HepG2 (cell line): ENCODE measurements at regions not wholly inside any gene's neighbourhood (a gene's known extent, or its start where the extent isn't known, plus 50 kb on each side); places are given as distances from the start of the nearest gene placed in this dataset.

Experiments
- NR2C2 ChIP-seq: sonication (generic); formaldehyde crosslinking; IDR thresholded peaks from 2 replicates; pipeline ENCODE4 v1.4.0; 2020; ENCODE audit warnings: missing genetic modification reagents, mild to moderate bottlenecking, moderate library complexity, borderline replicate concordance
- ZNF263 ChIP-seq: sonication (generic); formaldehyde crosslinking; IDR thresholded peaks from 2 replicates; pipeline ENCODE4 v1.4.0; 2020; ENCODE audit warnings: missing genetic modification reagents
- TF ChIP-seq, protein P1 (sequence below): sonication (generic); formaldehyde crosslinking; IDR thresholded peaks from 2 replicates; pipeline ENCODE4 v1.4.0; 2020; ENCODE audit warnings: missing genetic modification reagents, borderline replicate concordance

DNA sequence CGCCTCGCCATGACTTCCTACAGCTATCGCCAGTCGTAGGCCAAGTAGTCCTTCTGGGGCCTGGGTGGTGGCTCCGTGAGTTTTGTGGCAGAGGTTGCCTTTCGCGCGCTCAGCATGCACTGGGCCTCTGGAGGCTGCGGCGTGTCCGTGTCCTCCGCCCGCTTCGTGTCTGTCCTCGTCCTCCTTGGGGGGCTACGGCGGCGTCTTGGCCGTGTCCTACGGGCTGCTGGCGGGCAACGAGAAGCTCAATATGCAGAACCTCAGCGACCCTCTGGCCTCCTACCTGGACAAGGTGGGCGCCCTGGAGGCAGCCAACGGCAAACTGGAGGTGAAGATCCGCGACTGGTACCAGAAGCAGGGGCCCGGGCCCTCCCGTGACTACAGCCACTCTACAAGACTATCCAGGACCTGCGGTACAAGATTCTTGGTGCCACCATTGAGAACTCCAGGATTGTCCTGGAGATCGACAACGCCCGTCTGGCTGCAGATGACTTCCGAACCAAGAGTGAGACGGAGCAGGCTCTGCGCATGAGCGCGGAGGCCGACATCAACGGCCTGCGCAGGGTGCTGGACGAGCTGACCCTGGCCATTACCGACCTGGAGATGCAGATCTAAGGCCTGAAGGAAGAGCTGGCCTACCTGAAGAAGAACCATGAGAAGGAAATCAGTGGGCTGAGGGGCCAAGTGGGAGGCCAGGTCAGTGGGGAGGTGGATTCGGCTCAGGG, 296.3 kb downstream of the OGFRL1 start:
- TF ChIP-seq ZNF263 (CRISPR knock-in tag) (no peak), NR2C2 (CRISPR knock-in tag) (no peak)
- TF ChIP-seq, protein P1, sequence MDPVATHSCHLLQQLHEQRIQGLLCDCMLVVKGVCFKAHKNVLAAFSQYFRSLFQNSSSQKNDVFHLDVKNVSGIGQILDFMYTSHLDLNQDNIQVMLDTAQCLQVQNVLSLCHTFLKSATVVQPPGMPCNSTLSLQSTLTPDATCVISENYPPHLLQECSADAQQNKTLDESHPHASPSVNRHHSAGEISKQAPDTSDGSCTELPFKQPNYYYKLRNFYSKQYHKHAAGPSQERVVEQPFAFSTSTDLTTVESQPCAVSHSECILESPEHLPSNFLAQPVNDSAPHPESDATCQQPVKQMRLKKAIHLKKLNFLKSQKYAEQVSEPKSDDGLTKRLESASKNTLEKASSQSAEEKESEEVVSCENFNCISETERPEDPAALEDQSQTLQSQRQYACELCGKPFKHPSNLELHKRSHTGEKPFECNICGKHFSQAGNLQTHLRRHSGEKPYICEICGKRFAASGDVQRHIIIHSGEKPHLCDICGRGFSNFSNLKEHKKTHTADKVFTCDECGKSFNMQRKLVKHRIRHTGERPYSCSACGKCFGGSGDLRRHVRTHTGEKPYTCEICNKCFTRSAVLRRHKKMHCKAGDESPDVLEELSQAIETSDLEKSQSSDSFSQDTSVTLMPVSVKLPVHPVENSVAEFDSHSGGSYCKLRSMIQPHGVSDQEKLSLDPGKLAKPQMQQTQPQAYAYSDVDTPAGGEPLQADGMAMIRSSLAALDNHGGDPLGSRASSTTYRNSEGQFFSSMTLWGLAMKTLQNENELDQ (CRISPR knock-in tag), result no peak
